PC-9 (cell line): ENCODE measurements at regions not wholly inside any gene's neighbourhood (a gene's known extent, or its start where the extent isn't known, plus 50 kb on each side); places are given as distances from the start of the nearest gene placed in this dataset.
"Not testable (repeated sequence)": the region's sequence is repeated elsewhere in the genome, so short reads cannot be mapped to it uniquely, and the experiment has no call there.

ENCODE experiments used
- CTCF ChIP-seq: fragments of 200-600 bp; sonication (generic); conservative IDR thresholded peaks from 2 replicates; pipeline ENCODE4 v1.6.1; 2017; ENCODE audit warnings: mixed run types, antibody characterized with exemption, mild to moderate bottlenecking, moderate library complexity
- EZH2 ChIP-seq: fragments of 200-600 bp; sonication (generic); IDR thresholded peaks from 2 replicates; pipeline ENCODE4 v1.8.0; 2017; ENCODE audit warnings: antibody characterized with exemption, low read depth

GRCh38 chr7:55741721-55742631 lies 120.6 kb downstream of the SEPTIN14 start:
- not testable (repeated sequence) for TF ChIP-seq EZH2, CTCF
